HepG2 (cell line): ENCODE measurements at regions not wholly inside any gene's neighbourhood (a gene's known extent, or its start where the extent isn't known, plus 50 kb on each side); places are given as distances from the start of the nearest gene placed in this dataset.

Source experiments
- ATAC-seq: fragments of 200-7000 bp; cut with Tn5 transposase; 3 replicates; pipeline ENCODE4 v1.9.1; 2020; ENCODE audit warnings: mild to moderate bottlenecking, moderate library complexity
- BruUV-seq: library from RNA; stranded (reverse); fragments of 400-500 nt; replicated peaks from 2 replicates; lab custom pipeline; 2021; lab: Mats Ljungman, UMichigan
- CTCF ChIA-PET: fragments of 300-600 bp; formaldehyde crosslinking; extraction: SDS; loops from one replicate; lab custom pipeline; 2021; ENCODE audit warnings: low total read pairs, inconsistent platforms, low intra/inter-chr PET ratio; lab: Yijun Ruan, JAX
- POLR2A ChIA-PET: fragments of 350-600 bp; sonication (Branson Sonifier 250); formaldehyde crosslinking; loops from one replicate; lab custom pipeline; 2020; ENCODE audit warnings: antibody characterized with exemption, inconsistent platforms; lab: Yijun Ruan, JAX
- DNase-seq: peaks from one replicate; pipeline ENCODE4 v3.0.0-alpha.2; 2015; ENCODE audit warnings: low spot score
- FAIRE-seq: peaks from 3 replicates; lab custom pipeline; 2011; peaks lifted over from hg19 to GRCh38; lab: Jason Lieb, UNC
- H2AFZ ChIP-seq: one replicate; pipeline ENCODE4 v1.6.1; 2011; ENCODE audit warnings: low read length, inconsistent platforms
- H3K27ac ChIP-seq: fragments of 300-600 bp; 3 replicates; pipeline ENCODE4 v1.8.0; 2011; ENCODE audit warnings: mixed run types, mild to moderate bottlenecking, mixed read lengths, low read length, inconsistent platforms; ENCODE audit not compliant: insufficient read depth; ENCODE audit errors: extremely low read length
- H3K27me3 ChIP-seq, 2 experiments: fragments of 200-600 bp in 1 of 2; 2 replicates in 1 of 2; 3 replicates in 1 of 2; pipeline versions ENCODE4 v1.6.0 to v1.8.0; 2011; ENCODE audit warnings: low read length in 2 of 2, mild to moderate bottlenecking in 2 of 2, moderate library complexity in 2 of 2, inconsistent platforms in 1 of 2; ENCODE audit not compliant: insufficient read depth in 2 of 2, control insufficient read depth in 1 of 2
- H3K36me3 ChIP-seq, 2 experiments: fragments of 200-600 bp in 1 of 2; replicated peaks in 1 of 2; 2 replicates in 1 of 2; 3 replicates in 1 of 2; pipeline versions ENCODE4 v1.5.1 to v1.8.0; 2011; ENCODE audit warnings: low read length in 2 of 2, inconsistent platforms in 1 of 2; ENCODE audit not compliant: insufficient read depth in 2 of 2, control insufficient read depth in 1 of 2
- H3K4me1 ChIP-seq: 2 replicates; pipeline ENCODE4 v1.5.1; 2012; ENCODE audit warnings: low read length, inconsistent platforms; ENCODE audit not compliant: insufficient read depth
- H3K4me2 ChIP-seq: 2 replicates; pipeline ENCODE4 v1.6.0; 2011; ENCODE audit warnings: low read depth, low read length, inconsistent platforms
- H3K4me3 ChIP-seq, 3 experiments: fragments of 200-600 bp in 1 of 3; sonication (generic), shearing (Covaris generic) in 1 of 3; replicated peaks in 1 of 3; 2 replicates each; pipeline ENCODE4 v1.5.1; 2011 to 2016; ENCODE audit warnings: low read length in 3 of 3, inconsistent platforms in 2 of 3, low read depth in 2 of 3, mild to moderate bottlenecking in 2 of 3, control low read depth in 1 of 3, mixed read lengths in 1 of 3; ENCODE audit not compliant: insufficient read depth in 1 of 3
- H3K79me2 ChIP-seq: one replicate; pipeline ENCODE4 v1.6.1; 2011; ENCODE audit warnings: low read length, inconsistent platforms; ENCODE audit not compliant: insufficient read depth
- H3K9ac ChIP-seq: 2 replicates; pipeline ENCODE4 v1.6.0; 2011; ENCODE audit warnings: mild to moderate bottlenecking, low read depth, low read length, inconsistent platforms; ENCODE audit not compliant: insufficient read depth
- H3K9me3 ChIP-seq: 2 replicates; pipeline ENCODE4 v1.5.1; 2012; ENCODE audit warnings: mild to moderate bottlenecking, low read length
- H4K20me1 ChIP-seq: 2 replicates; pipeline ENCODE4 v1.6.0; 2011; ENCODE audit warnings: inconsistent platforms, mild to moderate bottlenecking, low read length, moderate library complexity; ENCODE audit not compliant: insufficient read depth
- CSRNP2 ChIP-seq: sonication (generic); formaldehyde crosslinking; conservative IDR thresholded peaks from 2 replicates; pipeline ENCODE4 v1.8.0; 2022; ENCODE audit warnings: low read depth, missing genetic modification reagents
- LRRFIP1 ChIP-seq: sonication (generic); formaldehyde crosslinking; conservative IDR thresholded peaks from 2 replicates; pipeline ENCODE4 v1.4.0; 2020; ENCODE audit warnings: missing genetic modification reagents
- MAFF ChIP-seq: IDR thresholded peaks from 2 replicates; pipeline ENCODE4 v1.6.1; 2011; ENCODE audit warnings: low read depth, low read length, improper control_type of control experiment
- MAFK ChIP-seq, 2 experiments: IDR thresholded peaks in 1 of 2; conservative IDR thresholded peaks in 1 of 2; 2 replicates each; pipeline ENCODE4 v1.6.1; 2011; ENCODE audit warnings: improper control_type of control experiment in 2 of 2, low read length in 2 of 2
- MTA1 ChIP-seq: sonication (generic); formaldehyde crosslinking; IDR thresholded peaks from 2 replicates; pipeline ENCODE4 v1.4.0; 2020; ENCODE audit warnings: missing genetic modification reagents, mild to moderate bottlenecking, borderline replicate concordance
- NCOR1 ChIP-seq: fragments of 200-600 bp; sonication (generic); IDR thresholded peaks from 2 replicates; pipeline ENCODE4 v1.7.0; 2017; ENCODE audit warnings: antibody characterized with exemption, low read length, borderline replicate concordance
- REL ChIP-seq: sonication (generic); formaldehyde crosslinking; conservative IDR thresholded peaks from 2 replicates; pipeline ENCODE4 v1.8.0; 2022; ENCODE audit warnings: mild to moderate bottlenecking, missing genetic modification reagents, moderate library complexity
- SP4 ChIP-seq: sonication (generic); formaldehyde crosslinking; IDR thresholded peaks from 2 replicates; pipeline ENCODE4 v1.8.1; 2023; ENCODE audit warnings: mild to moderate bottlenecking, missing genetic modification reagents
- ZNF264 ChIP-seq: sonication (generic); formaldehyde crosslinking; IDR thresholded peaks from 2 replicates; pipeline ENCODE4 v1.4.0; 2020; ENCODE audit warnings: missing genetic modification reagents
- WGBS: methylation state at CpG from one replicate; pipeline ENCODE4 v1.1.6; 2017; ENCODE audit warnings: low lambda C conversion rate; 5-methylcytosine and 5-hydroxymethylcytosine counted together
- in situ Hi-C: cut with HindIII; loops from 2 replicates; pipeline ENCODE4 v1.10.0; 2017; ENCODE audit warnings: low pct_unique_long_range_greater_than_20kb; ENCODE audit not compliant: extremely low pct_ligation_motif_present
- intact Hi-C: fragments of 100-400 bp; cut with micrococcal nuclease; formaldehyde crosslinking; loops from one replicate; pipeline ENCODE4 v1.10.0; 2022; ENCODE audit not compliant: unreplicated experiment

- no TSS peak for BruUV-seq
- POLR2A ChIA-PET = no interaction called here
- in situ Hi-C loops = loop anchor here (25.0 kb wide), 1 partner anchor 1451 kb away; no protein-coding TSS in a partner anchor
- Histone ChIP-seq H3K27ac (no peak overlapping the region), H3K79me2 (no peaks in the 10 kb centered on the region), H3K9me3 (no peaks in the 10 kb centered on the region), H3K4me1 (no peaks in the 10 kb centered on the region), H3K9ac (no peak overlapping the region), H2AFZ (no peak overlapping the region), H3K4me3 (no peak overlapping the region), H3K27me3 (no peaks in the 10 kb centered on the region), H3K36me3 (no peaks in the 10 kb centered on the region), H3K4me2 (no peak overlapping the region), H4K20me1 (no peaks in the 10 kb centered on the region)
- ATAC-seq (no peak), FAIRE-seq (no peak), DNase-seq (no peak)
- WGBS = 0% methylated on average over 2 of the region's 2 CpGs
- intact Hi-C loops = no loop called here
- TF ChIP-seq MAFK (conservative IDR thresholded peaks at IDR 0.05 in 1 of 2, IDR thresholded peaks at IDR 0.05 in 1 of 2; ENCODE audit: low read length in 2 of 2) (peak; percentile 83 to 93), REL (CRISPR knock-in tag) (no peak), MAFF (peak; percentile 87)
- CTCF ChIA-PET = no interaction called here
Measured at GRCh38 chr18:5061785-5062184, 135.3 kb downstream of the AKAIN1 start.

- Histone ChIP-seq H4K20me1 (no peaks in the 10 kb centered on the region), H2AFZ (no peak overlapping the region), H3K9ac (no peak overlapping the region), H3K79me2 (no peaks in the 10 kb centered on the region), H3K9me3 (no peaks in the 10 kb centered on the region), H3K27ac (no peak overlapping the region), H3K27me3 (no peaks in the 10 kb centered on the region), H3K4me1 (no peaks in the 10 kb centered on the region), H3K36me3 (no peaks in the 10 kb centered on the region), H3K4me3 (no peak overlapping the region), H3K4me2 (no peak overlapping the region)
- ChIA-PET CTCF (no interaction called here), POLR2A (no interaction called here)
- 7% methylated on average over 3 of the region's 3 CpGs for WGBS
- in situ Hi-C loops = loop anchor here (25.0 kb wide), 1 partner anchor 1452 kb away; no protein-coding TSS in a partner anchor
- no peak for DNase-seq
- TF ChIP-seq MAFF = peak; percentile 73; the same call in 1 of the 2 replicates
- no peak for TF ChIP-seq SP4 (CRISPR knock-in tag)
- no peak for TF ChIP-seq NCOR1
- TF ChIP-seq MAFK (conservative IDR thresholded peaks at IDR 0.05 in 1 of 2, IDR thresholded peaks at IDR 0.05 in 1 of 2; ENCODE audit: low read length in 2 of 2) = peak; percentile 54 to 87; a peak in 3 of 4 replicates
- no peak for TF ChIP-seq ZNF264 (CRISPR knock-in tag)
- TF ChIP-seq CSRNP2 (CRISPR knock-in tag) = no peak
- no peak for TF ChIP-seq MTA1 (CRISPR knock-in tag)
- no peak for TF ChIP-seq LRRFIP1 (CRISPR knock-in tag)
- intact Hi-C loops = no loop called here
- BruUV-seq = no TSS peak
- ATAC-seq = no peak
- no peak for FAIRE-seq
Measured at GRCh38 chr18:5060543-5060942, 136.5 kb downstream of the AKAIN1 start.
